ENCODE measurements at regions not wholly inside any gene's neighbourhood (a gene's known extent, or its start where the extent isn't known, plus 50 kb on each side); places are given as distances from the start of the nearest gene placed in this dataset.

GRCh38 chr10:50987934-50988333 is 86.4 kb upstream of the PRKG1 start:
- no peaks in the 10 kb centered on the region for H3K27me3 ChIP-seq (ENCODE audit: control insufficient read depth, insufficient read depth, low read length)
- dilution Hi-C loops (cut with HindIII; ENCODE audit: low sequenced_read_pairs, unreplicated experiment): no loop called here

More at GRCh38 chr10:50987934-50988333, 86.4 kb upstream of the PRKG1 start:
- H3K56ac ChIP-seq (ENCODE audit: extremely low read depth, insufficient read depth, low read length): no peak overlapping the region
- DNase-seq (no peak), ATAC-seq (ENCODE audit: low read depth) (no peak)
- no peak overlapping the region for H3K9ac ChIP-seq (ENCODE audit: low read depth, low read length)
- no peak overlapping the region for H2BK120ac ChIP-seq (ENCODE audit: low read depth, low read length)
- H3K36me3 ChIP-seq (ENCODE audit: control insufficient read depth, insufficient read depth, low read length): no peaks in the 10 kb centered on the region
- H3K9me1 ChIP-seq (ENCODE audit: insufficient read depth, low read length): no peaks in the 10 kb centered on the region
- no CpG with 5 or more reads among the region's 2 CpGs for WGBS, 2 experiments (ENCODE audit: extremely low coverage in 2 of 2, insufficient read length in 1 of 2)
- no peak overlapping the region for H2AK5ac ChIP-seq (ENCODE audit: low read depth, low read length)
- H3K4me2 ChIP-seq (ENCODE audit: low read depth, low read length): no peak overlapping the region
- no peak overlapping the region for H4K8ac ChIP-seq (ENCODE audit: low read depth in 2 of 2, low read length in 2 of 2)
- H2BK15ac ChIP-seq (ENCODE audit: low read depth, low read length): no peak overlapping the region
- no peak overlapping the region for H2BK20ac ChIP-seq (ENCODE audit: low read depth, low read length)
- no peaks in the 10 kb centered on the region for H3K9me3 ChIP-seq (ENCODE audit: control insufficient read depth, insufficient read depth, low read length)
- H3K14ac ChIP-seq (replicated peaks; ENCODE audit: low read depth, low read length): no peak overlapping the region
- H3K4me3 ChIP-seq (ENCODE audit: insufficient read depth, low read depth, low read length): no peak overlapping the region
- peaks cover 7 to 20% of the 10 kb centered on the region in 2 experiments; a peak in 3 of 4 replicates for H3K79me1 ChIP-seq (ENCODE audit: low read depth in 1 of 2, low read length in 2 of 2)
- intact Hi-C loops (cut with micrococcal nuclease) (loop anchor here (5.0 kb wide), 1 partner anchor 64 kb away; no protein-coding TSS in a partner anchor), in situ Hi-C loops (cut with MboI; ENCODE audit: low sequenced_read_pairs) (no loop called here)
- TF ChIP-seq CTCF (conservative IDR thresholded peaks at IDR 0.05; ENCODE audit: low read depth, low read length): no peak
- no peak for TF ChIP-seq FOS (IDR thresholded peaks at IDR 0.05; ENCODE audit: low read depth, low read length)
- no peak for TF ChIP-seq USF2 (IDR thresholded peaks at IDR 0.05; ENCODE audit: low read depth, low read length)
- H3K27ac ChIP-seq (ENCODE audit: insufficient read depth, low read length): no peak overlapping the region
- CTCF ChIA-PET: no interaction called here
- H2AFZ ChIP-seq (replicated peaks; ENCODE audit: low read length, poor library complexity): no peak overlapping the region
- H3K23ac ChIP-seq (ENCODE audit: low read depth, low read length): no peak overlapping the region
- no TSS peak for BruUV-seq (replicated peaks)
- H2BK5ac ChIP-seq (ENCODE audit: low read depth, low read length, poor library complexity, severe bottlenecking): no peak overlapping the region
- no peaks in the 10 kb centered on the region; the same call in 1 of the 2 replicates for H3K4me1 ChIP-seq (ENCODE audit: control insufficient read depth, insufficient read depth, low read length)
- no peak overlapping the region for H2AK9ac ChIP-seq (replicated peaks; ENCODE audit: low read depth, low read length, poor library complexity)
- POLR2A ChIA-PET (ENCODE audit: unreplicated experiment): no interaction called here
- H3K4ac ChIP-seq (ENCODE audit: low read depth, low read length): no peak overlapping the region
- no peak overlapping the region for H3K18ac ChIP-seq (ENCODE audit: low read depth, low read length)
- no peak overlapping the region for H4K5ac ChIP-seq (ENCODE audit: low read depth, low read length)
- no peaks in the 10 kb centered on the region for H4K20me1 ChIP-seq (ENCODE audit: insufficient read depth, low read length)
- H4K91ac ChIP-seq (ENCODE audit: insufficient read depth, low read depth, low read length): no peak overlapping the region

All from IMR-90 (cell line).